GM19193 (cell line): ENCODE measurements at regions not wholly inside any gene's neighbourhood (a gene's known extent, or its start where the extent isn't known, plus 50 kb on each side); places are given as distances from the start of the nearest gene placed in this dataset.

Experiments
- POLR2A ChIP-seq: IDR thresholded peaks from 4 replicates; pipeline ENCODE4 v1.6.1; 2011; ENCODE audit not compliant: insufficient read depth, insufficient read length; ENCODE audit errors: extremely low read depth

GRCh38 chr5:15447209-15447608 lies 52.8 kb upstream of the FBXL7 start:
- TF ChIP-seq POLR2A: no peak

GRCh38 chr5:15446552-15446951 lies 53.4 kb upstream of the FBXL7 start:
- TF ChIP-seq POLR2A: no peak

GRCh38 chr5:15442193-15442570 lies 57.8 kb upstream of the FBXL7 start:
- no peak for TF ChIP-seq POLR2A

GRCh38 chr5:15441433-15442192 lies 58.4 kb upstream of the FBXL7 start:
- TF ChIP-seq POLR2A: no peak

- no peak for TF ChIP-seq POLR2A
Measured at GRCh38 chr5:15440434-15440833, 59.5 kb upstream of the FBXL7 start.

DNA sequence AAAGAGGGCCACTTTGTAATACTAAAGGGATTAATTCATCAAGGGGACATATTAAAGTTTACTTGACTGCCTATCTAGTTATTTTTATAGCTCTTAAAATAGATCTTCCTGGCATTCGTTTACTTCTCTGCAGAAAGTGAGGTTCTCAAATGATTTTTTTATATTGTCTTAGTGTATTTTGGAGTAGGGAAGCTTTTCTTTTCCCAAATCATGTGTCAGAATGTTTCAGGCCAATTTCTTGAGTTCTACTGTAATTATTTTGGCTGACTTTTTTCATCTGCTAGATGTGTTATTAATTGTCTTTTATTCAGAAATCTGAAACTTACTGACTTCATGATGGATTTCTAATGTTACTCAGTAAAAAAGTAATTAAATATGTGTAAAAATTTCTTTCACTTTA lies 60.2 kb upstream of the FBXL7 start:
- TF ChIP-seq POLR2A: no peak

DNA sequence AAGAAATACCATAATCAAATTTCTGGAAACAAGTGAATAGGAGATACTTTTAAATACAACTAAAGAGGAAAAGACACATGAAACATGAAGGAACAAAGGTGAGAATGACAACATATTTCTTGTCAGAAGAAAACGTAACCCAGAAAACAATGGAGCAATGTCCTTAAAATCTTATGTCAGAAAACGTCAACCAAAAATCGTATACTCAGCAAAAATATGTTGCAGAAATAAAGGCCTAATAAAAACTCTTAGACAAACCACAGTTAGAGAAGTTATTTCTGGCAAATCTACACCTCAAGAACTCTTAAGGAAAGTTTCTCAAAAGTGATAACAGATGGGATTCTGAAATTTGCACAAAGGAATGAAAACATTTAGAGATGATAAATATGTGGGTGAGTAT lies 66.3 kb upstream of the FBXL7 start:
- TF ChIP-seq POLR2A: no peak

- TF ChIP-seq POLR2A: no peak
Measured at GRCh38 chr5:15431923-15432322, 68.1 kb upstream of the FBXL7 start.

DNA sequence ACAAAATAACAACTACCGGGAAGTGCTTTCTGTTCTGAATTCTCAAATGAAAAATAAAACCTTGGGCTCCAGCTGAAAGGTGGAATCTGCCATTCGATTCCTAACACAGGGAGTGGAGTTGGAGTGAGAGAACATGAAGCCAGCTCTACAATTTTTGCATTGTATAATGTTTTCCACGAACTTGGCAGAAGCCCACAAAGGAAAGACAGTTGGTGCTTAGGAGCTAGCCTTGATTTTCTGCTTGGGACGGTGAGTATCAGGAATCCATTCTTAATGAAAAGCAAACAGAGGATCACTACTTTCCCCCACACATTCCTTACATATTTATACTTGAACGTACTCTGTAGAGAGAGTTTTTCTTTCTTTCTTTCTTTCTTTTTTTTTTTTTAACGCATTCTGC lies 74.2 kb upstream of the FBXL7 start:
- TF ChIP-seq POLR2A: no peak

DNA sequence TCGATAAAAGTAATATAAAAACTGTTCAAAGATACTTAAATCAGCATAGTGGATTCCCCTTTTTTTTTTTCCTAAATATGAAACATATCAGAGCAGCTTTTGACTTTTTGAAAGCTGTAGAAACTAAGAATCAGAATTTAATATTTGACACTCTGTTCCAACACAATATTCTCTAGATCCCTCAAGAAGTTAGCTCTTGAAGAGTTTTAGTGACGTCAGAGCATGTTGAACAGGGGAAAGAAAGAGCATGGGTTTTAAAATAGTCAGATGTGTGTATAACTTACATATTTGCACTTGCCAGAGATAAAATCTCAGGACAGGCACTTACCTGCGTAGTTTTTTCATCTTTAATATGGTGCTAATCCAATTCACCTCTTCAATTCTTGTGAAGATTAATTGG lies 75.2 kb upstream of the FBXL7 start:
- TF ChIP-seq POLR2A: no peak

GRCh38 chr5:15421921-15422412 lies 78.0 kb upstream of the FBXL7 start:
- TF ChIP-seq POLR2A: no peak

DNA sequence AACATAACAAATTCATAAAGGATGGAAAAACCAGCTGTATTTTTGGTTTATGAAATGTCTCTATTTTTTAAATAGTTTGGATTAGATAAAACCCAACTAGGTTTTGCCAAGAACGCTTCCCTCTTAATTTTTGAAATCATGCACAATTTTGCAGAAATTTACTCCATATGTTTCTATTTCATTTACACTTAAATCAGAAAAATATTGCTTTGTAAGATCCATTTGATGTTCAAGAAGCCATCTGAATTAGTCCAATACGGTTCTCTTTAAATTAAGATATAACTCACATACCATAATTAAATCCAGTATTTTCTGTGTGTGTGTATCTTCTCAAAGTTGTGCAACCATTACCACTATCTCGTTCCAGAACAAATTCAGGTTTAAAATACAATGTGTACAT lies 78.6 kb upstream of the FBXL7 start:
- no peak for TF ChIP-seq POLR2A

GRCh38 chr5:15420201-15420600 lies 79.8 kb upstream of the FBXL7 start:
- no peak for TF ChIP-seq POLR2A

GRCh38 chr5:15417156-15417555 lies 82.8 kb upstream of the FBXL7 start:
- TF ChIP-seq POLR2A: no peak

DNA sequence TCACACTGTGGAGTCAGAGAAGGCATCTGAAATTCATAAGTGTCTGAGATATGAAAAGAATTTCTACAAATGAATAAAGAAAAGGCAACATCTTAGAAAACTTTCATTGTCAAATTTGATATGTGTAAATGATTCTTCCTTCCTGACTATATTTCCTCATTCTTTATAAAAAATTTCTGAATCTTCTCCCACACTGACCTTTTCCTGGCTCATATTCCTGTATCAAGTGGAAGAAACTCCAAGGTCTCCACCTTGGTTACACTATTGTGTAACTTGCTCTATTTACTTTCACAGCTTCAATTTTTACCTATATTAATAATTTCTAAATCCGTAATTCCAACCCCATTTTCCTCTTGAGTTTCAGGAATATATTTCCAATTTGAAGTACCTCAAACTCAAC lies 93.5 kb upstream of the FBXL7 start:
- TF ChIP-seq POLR2A: no peak

GRCh38 chr5:15393146-15393545 lies 106.8 kb upstream of the FBXL7 start:
- no peak for TF ChIP-seq POLR2A
